Lower lobe of right lung (tissue), 2 donors: ENCODE measurements at regions not wholly inside any gene's neighbourhood (a gene's known extent, or its start where the extent isn't known, plus 50 kb on each side); places are given as distances from the start of the nearest gene placed in this dataset.

Experiments used
- ATAC-seq, 2 donors: fragments of 200-7000 bp; cut with Tn5 transposase; one replicate each; pipeline ENCODE4 v1.9.1; 2020 to 2022; ENCODE audit warnings: mild to moderate bottlenecking in 2 of 2, moderate library complexity in 2 of 2
- DNase-seq: peaks from one replicate; pipeline ENCODE4 v3.0.0-alpha.2; 2020
- H3K27ac ChIP-seq: fragments of 200-600 bp; one replicate; pipeline ENCODE4 v1.8.0; 2022
- H3K27me3 ChIP-seq: fragments of 200-600 bp; one replicate; pipeline ENCODE4 v1.8.0; 2022; ENCODE audit warnings: low read depth
- H3K36me3 ChIP-seq: fragments of 200-600 bp; one replicate; pipeline ENCODE4 v1.8.0; 2022; ENCODE audit warnings: mild to moderate bottlenecking
- H3K4me1 ChIP-seq: fragments of 200-600 bp; one replicate; pipeline ENCODE4 v1.8.0; 2022
- H3K4me3 ChIP-seq: fragments of 200-600 bp; one replicate; pipeline ENCODE4 v1.8.0; 2022; ENCODE audit warnings: mild to moderate bottlenecking
- H3K9me3 ChIP-seq: fragments of 200-600 bp; one replicate; pipeline ENCODE4 v1.8.0; 2022
- CTCF ChIP-seq: fragments of 200-600 bp; IDR thresholded peaks from one replicate; pipeline ENCODE4 v1.8.0; 2022; ENCODE audit warnings: antibody characterized with exemption, mild to moderate bottlenecking
- intact Hi-C: fragments of 100-400 bp; cut with DNase I; formaldehyde crosslinking; loops from one replicate; pipeline ENCODE4 v1.11.0; 2022
- donor health status: DM: no; HTN: yes; CAD: no; lungs with severe emphysema.

- Histone ChIP-seq H3K9me3 (no peaks in the 10 kb centered on the region), H3K27ac (no peak overlapping the region), H3K27me3 (no peaks in the 10 kb centered on the region), H3K4me1 (no peaks in the 10 kb centered on the region), H3K4me3 (no peak overlapping the region), H3K36me3 (no peaks in the 10 kb centered on the region)
- ATAC-seq (no peak), DNase-seq (no peak)
- no peak for TF ChIP-seq CTCF
- intact Hi-C loops = no loop called here
Measured at GRCh38 chr9:14501366-14501765, 187.4 kb upstream of the NFIB start.

- no peaks in the 10 kb centered on the region for H3K27me3 ChIP-seq
- DNase-seq = no peak
- intact Hi-C loops = no loop called here
- ATAC-seq = no peak
- H3K4me3 ChIP-seq = no peak overlapping the region
- H3K4me1 ChIP-seq = no peaks in the 10 kb centered on the region
- H3K27ac ChIP-seq = no peak overlapping the region
- no peaks in the 10 kb centered on the region for H3K9me3 ChIP-seq
- no peak for TF ChIP-seq CTCF
- no peaks in the 10 kb centered on the region for H3K36me3 ChIP-seq
Measured at GRCh38 chr9:14500705-14501104, 186.8 kb upstream of the NFIB start.

- H3K27me3 ChIP-seq = no peaks in the 10 kb centered on the region
- no peaks in the 10 kb centered on the region for H3K9me3 ChIP-seq
- no peaks in the 10 kb centered on the region for H3K4me1 ChIP-seq
- H3K36me3 ChIP-seq = no peaks in the 10 kb centered on the region
- no peak overlapping the region for H3K27ac ChIP-seq
- intact Hi-C loops = no loop called here
- ATAC-seq (no peak), DNase-seq (no peak)
- H3K4me3 ChIP-seq = no peak overlapping the region
- TF ChIP-seq CTCF = no peak
Measured at GRCh38 chr9:14499976-14500375, 186.0 kb upstream of the NFIB start.

- no peak overlapping the region for H3K4me3 ChIP-seq
- no peaks in the 10 kb centered on the region for H3K36me3 ChIP-seq
- ATAC-seq (no peak), DNase-seq (no peak)
- no peaks in the 10 kb centered on the region for H3K4me1 ChIP-seq
- H3K9me3 ChIP-seq = no peaks in the 10 kb centered on the region
- H3K27me3 ChIP-seq = no peaks in the 10 kb centered on the region
- TF ChIP-seq CTCF = no peak
- intact Hi-C loops = no loop called here
- no peak overlapping the region for H3K27ac ChIP-seq
Measured at GRCh38 chr9:14498824-14499223, 184.9 kb upstream of the NFIB start.

GRCh38 chr9:14497476-14497875, 183.5 kb upstream of the NFIB start:
- Histone ChIP-seq H3K36me3 (no peaks in the 10 kb centered on the region), H3K27me3 (no peaks in the 10 kb centered on the region), H3K4me3 (no peak overlapping the region), H3K9me3 (no peaks in the 10 kb centered on the region), H3K4me1 (no peaks in the 10 kb centered on the region), H3K27ac (no peak overlapping the region)
- intact Hi-C loops = no loop called here
- no peak for DNase-seq
- TF ChIP-seq CTCF = no peak
- ATAC-seq = no peak
